ENCODE measurements at regions not wholly inside any gene's neighbourhood (a gene's known extent, or its start where the extent isn't known, plus 50 kb on each side); places are given as distances from the start of the nearest gene placed in this dataset.

DNA sequence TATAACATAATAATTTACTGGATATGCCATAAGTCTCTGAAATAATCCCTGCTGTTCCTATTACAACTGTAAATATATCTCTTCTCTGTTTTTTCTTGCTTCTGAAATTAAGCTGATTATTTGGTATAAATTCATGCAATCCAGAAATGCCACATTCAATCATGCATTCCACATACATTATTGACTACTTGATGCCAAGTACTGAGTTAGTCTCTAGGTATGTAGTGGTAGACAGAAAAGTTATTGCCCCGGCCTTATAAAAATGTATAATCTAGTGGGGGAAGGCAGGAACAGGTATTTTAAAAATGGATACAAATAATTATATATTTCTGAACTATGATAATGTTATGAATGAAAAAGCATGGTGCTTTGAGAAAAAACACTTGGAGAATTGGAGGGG, 338.6 kb upstream of the SNX7 start:
- CTCF ChIA-PET = no interaction called here
- Histone ChIP-seq H3K4me3 (ENCODE audit: control insufficient read depth in 1 of 2, extremely low read depth in 1 of 2, low read length in 1 of 2) (no peak overlapping the region), H3K9me3 (no peaks in the 10 kb centered on the region), H3K27ac (ENCODE audit: low read length) (no peak overlapping the region), H3K27me3 (replicated peaks in 1 of 2; ENCODE audit: control insufficient read depth in 2 of 2, extremely low read depth in 1 of 2, insufficient read depth in 2 of 2, low read length in 1 of 2) (no peaks in the 10 kb centered on the region), H3K4me1 (ENCODE audit: control insufficient read depth in 1 of 2, extremely low read depth in 1 of 2, insufficient read depth in 2 of 2, low read length in 2 of 2) (peaks cover 0 to 7% of the 10 kb centered on the region in 2 experiments), H3K36me3 (ENCODE audit: control insufficient read depth in 2 of 2, extremely low read depth in 1 of 2, insufficient read depth in 1 of 2, low read length in 1 of 2) (no peaks in the 10 kb centered on the region)
- H3K36me3 Mint-ChIP-seq = no peaks in the 10 kb centered on the region
- DNase-seq = no peak
- no peak overlapping the region for H3K4me3 Mint-ChIP-seq
- POLR2A ChIA-PET = no interaction called here
- H3K27me3 Mint-ChIP-seq = no peaks in the 10 kb centered on the region
- no peak for ATAC-seq (replicated peaks in 1 of 4)
- no CpG with 5 or more reads among the region's 1 CpG for WGBS (ENCODE audit: insufficient coverage)
- H3K4me1 Mint-ChIP-seq = peaks cover 11 to 19% (median 11%) of the 10 kb centered on the region in 3 donors
- H3K9me3 Mint-ChIP-seq = no peaks in the 10 kb centered on the region
- no peak overlapping the region for H3K27ac Mint-ChIP-seq

DNA sequence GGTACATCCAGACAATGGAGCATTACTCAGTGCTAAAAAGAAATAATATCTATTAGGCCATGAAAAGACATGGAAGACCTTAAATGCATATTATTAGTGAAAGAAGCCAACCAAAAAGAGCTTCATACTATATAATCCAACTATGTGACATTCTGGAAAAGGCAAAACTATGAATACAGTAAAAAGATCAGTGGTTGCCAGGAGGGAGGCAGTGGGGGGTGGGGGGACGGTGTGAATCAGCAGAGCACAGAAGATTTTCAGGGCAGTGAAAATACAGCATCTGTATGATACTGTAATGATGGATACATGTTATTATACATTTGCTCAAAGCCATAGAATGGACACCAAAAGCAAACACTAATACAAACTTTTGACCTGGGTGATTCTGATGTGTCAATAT, 339.4 kb upstream of the SNX7 start:
- peaks cover 0 to 7% of the 10 kb centered on the region in 2 experiments for H3K4me1 ChIP-seq (ENCODE audit: control insufficient read depth in 1 of 2, extremely low read depth in 1 of 2, insufficient read depth in 2 of 2, low read length in 2 of 2)
- WGBS (ENCODE audit: insufficient coverage) = no CpG with 5 or more reads among the region's 1 CpG

DNA sequence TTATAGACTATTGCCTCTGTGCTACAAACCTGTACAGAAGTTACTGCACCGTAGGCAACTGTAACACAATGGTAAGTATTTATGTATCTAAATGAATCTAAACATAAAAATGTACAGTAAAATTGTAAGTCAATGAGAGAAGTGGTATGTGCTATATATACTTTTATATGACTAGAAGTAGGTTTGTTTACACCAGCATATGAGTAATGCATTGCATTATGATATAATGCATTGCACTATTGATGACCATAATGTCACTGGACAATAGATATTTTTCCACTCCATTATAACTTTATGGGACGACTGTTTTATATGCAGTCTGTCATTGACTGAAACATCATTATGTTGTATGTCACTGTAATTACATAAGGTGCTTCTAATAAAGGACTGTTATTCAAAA, 340.3 kb upstream of the SNX7 start:
- no peaks in the 10 kb centered on the region for H3K27me3 ChIP-seq (replicated peaks in 1 of 2; ENCODE audit: control insufficient read depth in 2 of 2, extremely low read depth in 1 of 2, insufficient read depth in 2 of 2, low read length in 1 of 2)
- POLR2A ChIA-PET = no interaction called here
- H3K4me1 ChIP-seq (ENCODE audit: control insufficient read depth in 1 of 2, extremely low read depth in 1 of 2, insufficient read depth in 2 of 2, low read length in 2 of 2) = peaks cover 0 to 7% of the 10 kb centered on the region in 2 experiments
- H3K9me3 ChIP-seq = no peaks in the 10 kb centered on the region
- H3K4me3 ChIP-seq (ENCODE audit: control insufficient read depth in 1 of 2, extremely low read depth in 1 of 2, low read length in 1 of 2) = no peak overlapping the region
- Mint-ChIP-seq H3K36me3 (no peaks in the 10 kb centered on the region), H3K27ac (no peak overlapping the region), H3K9me3 (no peaks in the 10 kb centered on the region), H3K4me3 (no peak overlapping the region), H3K4me1 (peaks cover 11 to 19% (median 11%) of the 10 kb centered on the region in 3 donors), H3K27me3 (no peaks in the 10 kb centered on the region)
- no CpG with 5 or more reads among the region's 2 CpGs for WGBS (ENCODE audit: insufficient coverage)
- CTCF ChIA-PET = no interaction called here
- no peaks in the 10 kb centered on the region for H3K36me3 ChIP-seq (ENCODE audit: control insufficient read depth in 2 of 2, extremely low read depth in 1 of 2, insufficient read depth in 1 of 2, low read length in 1 of 2)
- ATAC-seq (replicated peaks in 1 of 4) (no peak), DNase-seq (no peak)
- H3K27ac ChIP-seq (ENCODE audit: low read length) = no peak overlapping the region

More for the DNA sequence above, 339.4 kb upstream of the SNX7 start:
- H3K36me3 Mint-ChIP-seq = no peaks in the 10 kb centered on the region
- no peaks in the 10 kb centered on the region for H3K27me3 Mint-ChIP-seq
- Histone ChIP-seq H3K27me3 (replicated peaks in 1 of 2; ENCODE audit: control insufficient read depth in 2 of 2, extremely low read depth in 1 of 2, insufficient read depth in 2 of 2, low read length in 1 of 2) (no peaks in the 10 kb centered on the region), H3K36me3 (ENCODE audit: control insufficient read depth in 2 of 2, extremely low read depth in 1 of 2, insufficient read depth in 1 of 2, low read length in 1 of 2) (no peaks in the 10 kb centered on the region), H3K27ac (ENCODE audit: low read length) (no peak overlapping the region), H3K9me3 (no peaks in the 10 kb centered on the region), H3K4me3 (ENCODE audit: control insufficient read depth in 1 of 2, extremely low read depth in 1 of 2, low read length in 1 of 2) (no peak overlapping the region)
- peaks cover 11 to 19% (median 11%) of the 10 kb centered on the region in 3 donors for H3K4me1 Mint-ChIP-seq
- H3K9me3 Mint-ChIP-seq = no peaks in the 10 kb centered on the region
- DNase-seq = no peak
- ChIA-PET POLR2A (no interaction called here), CTCF (no interaction called here)
- H3K27ac Mint-ChIP-seq = no peak overlapping the region
- no peak overlapping the region for H3K4me3 Mint-ChIP-seq
- ATAC-seq (replicated peaks in 1 of 4) = no peak

DNA sequence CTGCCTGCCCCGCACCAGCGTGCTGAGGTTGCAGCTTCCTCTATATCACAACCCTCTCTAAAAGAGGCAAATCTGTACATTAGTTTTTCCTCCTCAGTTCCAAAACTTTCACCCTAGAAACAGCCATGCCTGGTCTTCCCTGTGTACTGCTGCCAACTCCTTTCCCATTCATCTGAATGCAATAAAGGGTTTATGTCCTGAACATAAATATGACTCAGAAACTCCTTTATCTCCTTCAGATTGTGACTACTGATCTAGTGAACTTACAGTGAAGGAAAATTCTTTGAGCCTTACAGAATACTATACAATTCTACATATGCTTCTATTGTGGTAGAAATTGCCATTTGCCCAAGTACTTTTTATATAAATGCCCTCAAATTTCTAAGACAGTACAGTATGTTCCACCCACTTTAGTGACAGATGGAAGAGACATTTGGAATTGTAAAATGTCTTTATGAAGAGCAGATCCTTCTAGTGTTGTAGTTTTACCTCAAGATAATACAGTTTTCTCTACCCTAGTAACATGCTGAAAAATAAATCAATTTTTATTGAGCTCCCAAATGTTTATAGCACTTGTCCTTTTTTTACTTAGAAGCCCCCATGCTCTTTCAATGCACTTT, 345.1 kb upstream of the SNX7 start:
- H3K27me3 ChIP-seq (replicated peaks in 1 of 2; ENCODE audit: control insufficient read depth in 2 of 2, extremely low read depth in 1 of 2, insufficient read depth in 2 of 2, low read length in 1 of 2) = no peaks in the 10 kb centered on the region
- ChIA-PET POLR2A (no interaction called here), CTCF (no interaction called here)
- no peak for ATAC-seq (replicated peaks in 1 of 4)
- no peaks in the 10 kb centered on the region for H3K4me1 ChIP-seq (ENCODE audit: control insufficient read depth in 1 of 2, extremely low read depth in 1 of 2, insufficient read depth in 2 of 2, low read length in 2 of 2)
- H3K4me3 ChIP-seq (ENCODE audit: control insufficient read depth in 1 of 2, extremely low read depth in 1 of 2, low read length in 1 of 2) = no peak overlapping the region
- no peaks in the 10 kb centered on the region for H3K27me3 Mint-ChIP-seq
- no peaks in the 10 kb centered on the region for H3K36me3 Mint-ChIP-seq
- no peaks in the 10 kb centered on the region for H3K36me3 ChIP-seq (ENCODE audit: control insufficient read depth in 2 of 2, extremely low read depth in 1 of 2, insufficient read depth in 1 of 2, low read length in 1 of 2)
- no peaks in the 10 kb centered on the region for H3K9me3 ChIP-seq
- no peak overlapping the region for H3K27ac ChIP-seq (ENCODE audit: low read length)
- no peak overlapping the region for H3K27ac Mint-ChIP-seq
- no peak overlapping the region for H3K4me3 Mint-ChIP-seq
- no peaks in the 10 kb centered on the region for H3K4me1 Mint-ChIP-seq
- no peak for DNase-seq
- WGBS (ENCODE audit: insufficient coverage) = 94% methylated on average over 2 of the region's 2 CpGs
- H3K9me3 Mint-ChIP-seq = no peaks in the 10 kb centered on the region

DNA sequence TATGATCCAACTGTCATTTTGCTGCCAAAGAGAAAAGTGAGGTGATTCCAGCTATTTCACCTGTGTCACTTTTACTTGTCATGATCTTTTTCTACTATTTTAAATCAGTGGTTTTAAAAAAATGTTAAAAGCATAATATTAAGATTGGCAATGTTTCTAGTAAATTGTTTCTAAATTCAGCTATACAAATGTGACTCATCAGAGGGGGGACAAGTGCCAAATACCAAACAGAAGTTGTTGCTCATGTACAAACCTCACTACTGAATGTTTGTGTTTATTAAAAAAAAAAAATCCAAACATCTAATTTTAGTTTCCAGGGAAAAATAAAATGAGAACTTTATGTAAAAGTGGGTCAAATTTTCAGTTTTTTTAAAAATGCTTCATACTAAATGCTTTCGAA, 346.2 kb upstream of the SNX7 start:
- H3K27ac ChIP-seq (ENCODE audit: low read length) = no peak overlapping the region
- no peaks in the 10 kb centered on the region for H3K4me1 Mint-ChIP-seq
- no peaks in the 10 kb centered on the region for H3K9me3 ChIP-seq
- no peaks in the 10 kb centered on the region for H3K9me3 Mint-ChIP-seq
- H3K4me1 ChIP-seq (ENCODE audit: control insufficient read depth in 1 of 2, extremely low read depth in 1 of 2, insufficient read depth in 2 of 2, low read length in 2 of 2) = no peaks in the 10 kb centered on the region
- H3K27me3 ChIP-seq (replicated peaks in 1 of 2; ENCODE audit: control insufficient read depth in 2 of 2, extremely low read depth in 1 of 2, insufficient read depth in 2 of 2, low read length in 1 of 2) = no peaks in the 10 kb centered on the region
- H3K4me3 Mint-ChIP-seq = no peak overlapping the region
- H3K36me3 Mint-ChIP-seq = no peaks in the 10 kb centered on the region
- H3K36me3 ChIP-seq (ENCODE audit: control insufficient read depth in 2 of 2, extremely low read depth in 1 of 2, insufficient read depth in 1 of 2, low read length in 1 of 2) = no peaks in the 10 kb centered on the region
- ChIA-PET POLR2A (no interaction called here), CTCF (no interaction called here)
- no peaks in the 10 kb centered on the region for H3K27me3 Mint-ChIP-seq
- no peak overlapping the region for H3K4me3 ChIP-seq (ENCODE audit: control insufficient read depth in 1 of 2, extremely low read depth in 1 of 2, low read length in 1 of 2)
- DNase-seq (no peak), ATAC-seq (replicated peaks in 1 of 4) (no peak)
- H3K27ac Mint-ChIP-seq = no peak overlapping the region
- no CpG with 5 or more reads among the region's 1 CpG for WGBS (ENCODE audit: insufficient coverage)

DNA sequence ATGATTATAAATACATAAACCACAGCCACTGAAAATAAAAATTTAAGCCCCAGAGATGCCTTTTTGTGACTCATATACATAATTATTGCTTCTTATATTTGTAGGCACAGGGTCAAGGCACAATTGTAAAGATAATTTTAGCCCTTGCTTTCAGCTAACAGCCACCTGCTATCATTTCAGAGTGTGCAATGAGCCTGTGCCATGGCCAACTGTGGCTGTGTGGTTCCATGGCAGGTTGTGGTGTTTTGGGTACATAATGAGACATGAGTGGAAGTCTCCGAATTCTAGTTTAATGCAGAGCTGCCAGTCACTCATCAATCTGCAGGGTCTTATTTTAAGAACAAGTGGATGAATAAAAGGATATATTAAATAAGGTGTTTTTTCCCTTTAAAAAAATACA, 346.9 kb upstream of the SNX7 start:
- peaks cover 0 to 6% (median 0%) of the 10 kb centered on the region in 3 donors for H3K9me3 Mint-ChIP-seq
- no peak for ATAC-seq (replicated peaks in 1 of 4)

DNA sequence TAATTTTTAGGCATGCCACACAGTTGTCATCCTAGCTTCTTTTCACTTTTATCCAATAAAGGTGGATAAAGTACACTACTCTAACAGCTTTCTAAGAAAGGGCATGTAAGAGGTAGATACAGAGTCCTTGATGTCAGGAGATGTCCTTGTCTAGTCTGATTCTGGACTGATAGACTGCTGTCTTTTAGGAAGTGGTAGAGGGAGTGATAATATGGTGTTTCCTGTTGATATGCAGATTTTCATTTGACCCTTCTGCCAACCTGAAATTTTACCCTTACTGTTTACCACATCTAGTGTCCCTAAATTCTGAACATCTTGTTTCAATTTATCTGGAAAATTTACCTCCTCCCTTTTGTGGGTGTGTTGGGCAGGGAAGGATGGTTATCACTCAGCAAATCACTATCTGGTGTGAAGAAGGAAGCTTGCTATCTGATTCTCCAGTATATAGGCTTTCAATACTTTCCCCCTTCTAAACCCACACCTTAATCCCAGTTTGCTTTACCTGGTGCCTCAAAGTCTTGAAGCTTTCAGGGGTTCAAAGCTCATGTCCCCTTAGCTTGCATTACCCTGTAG, 354.9 kb upstream of the SNX7 start:
- no peak overlapping the region for H3K4me3 ChIP-seq (ENCODE audit: control insufficient read depth in 1 of 2, extremely low read depth in 1 of 2, low read length in 1 of 2)
- no peaks in the 10 kb centered on the region for H3K27me3 ChIP-seq (replicated peaks in 1 of 2; ENCODE audit: control insufficient read depth in 2 of 2, extremely low read depth in 1 of 2, insufficient read depth in 2 of 2, low read length in 1 of 2)
- DNase-seq (peak in 1 of 35 experiments; percentile 3), ATAC-seq (replicated peaks in 1 of 4) (no peak)
- Mint-ChIP-seq H3K27ac (no peak overlapping the region), H3K4me1 (peaks cover 0 to 9% (median 0%) of the 10 kb centered on the region in 3 donors), H3K36me3 (no peaks in the 10 kb centered on the region), H3K4me3 (no peak overlapping the region), H3K9me3 (peaks cover 0 to 6% (median 0%) of the 10 kb centered on the region in 3 donors), H3K27me3 (no peaks in the 10 kb centered on the region)
- no peaks in the 10 kb centered on the region for H3K4me1 ChIP-seq (ENCODE audit: control insufficient read depth in 1 of 2, extremely low read depth in 1 of 2, insufficient read depth in 2 of 2, low read length in 2 of 2)
- ChIA-PET POLR2A (no interaction called here), CTCF (no interaction called here)
- no peaks in the 10 kb centered on the region for H3K9me3 ChIP-seq
- H3K27ac ChIP-seq (ENCODE audit: low read length) = no peak overlapping the region
- H3K36me3 ChIP-seq (ENCODE audit: control insufficient read depth in 2 of 2, extremely low read depth in 1 of 2, insufficient read depth in 1 of 2, low read length in 1 of 2) = no peaks in the 10 kb centered on the region

More for the DNA sequence above, 346.9 kb upstream of the SNX7 start:
- Histone ChIP-seq H3K36me3 (ENCODE audit: control insufficient read depth in 2 of 2, extremely low read depth in 1 of 2, insufficient read depth in 1 of 2, low read length in 1 of 2) (no peaks in the 10 kb centered on the region), H3K9me3 (no peaks in the 10 kb centered on the region), H3K4me1 (ENCODE audit: control insufficient read depth in 1 of 2, extremely low read depth in 1 of 2, insufficient read depth in 2 of 2, low read length in 2 of 2) (no peaks in the 10 kb centered on the region), H3K27ac (ENCODE audit: low read length) (no peak overlapping the region), H3K4me3 (ENCODE audit: control insufficient read depth in 1 of 2, extremely low read depth in 1 of 2, low read length in 1 of 2) (no peak overlapping the region), H3K27me3 (replicated peaks in 1 of 2; ENCODE audit: control insufficient read depth in 2 of 2, extremely low read depth in 1 of 2, insufficient read depth in 2 of 2, low read length in 1 of 2) (no peaks in the 10 kb centered on the region)
- Mint-ChIP-seq H3K27me3 (no peaks in the 10 kb centered on the region), H3K36me3 (no peaks in the 10 kb centered on the region), H3K4me3 (no peak overlapping the region), H3K4me1 (no peaks in the 10 kb centered on the region), H3K27ac (no peak overlapping the region)
- WGBS (ENCODE audit: insufficient coverage) = no CpG with 5 or more reads among the region's 1 CpG
- ChIA-PET POLR2A (no interaction called here), CTCF (no interaction called here)
- no peak for DNase-seq
